ENCODE measurements at regions not wholly inside any gene's neighbourhood (a gene's known extent, or its start where the extent isn't known, plus 50 kb on each side); places are given as distances from the start of the nearest gene placed in this dataset.

- TF ChIP-seq, protein P1, sequence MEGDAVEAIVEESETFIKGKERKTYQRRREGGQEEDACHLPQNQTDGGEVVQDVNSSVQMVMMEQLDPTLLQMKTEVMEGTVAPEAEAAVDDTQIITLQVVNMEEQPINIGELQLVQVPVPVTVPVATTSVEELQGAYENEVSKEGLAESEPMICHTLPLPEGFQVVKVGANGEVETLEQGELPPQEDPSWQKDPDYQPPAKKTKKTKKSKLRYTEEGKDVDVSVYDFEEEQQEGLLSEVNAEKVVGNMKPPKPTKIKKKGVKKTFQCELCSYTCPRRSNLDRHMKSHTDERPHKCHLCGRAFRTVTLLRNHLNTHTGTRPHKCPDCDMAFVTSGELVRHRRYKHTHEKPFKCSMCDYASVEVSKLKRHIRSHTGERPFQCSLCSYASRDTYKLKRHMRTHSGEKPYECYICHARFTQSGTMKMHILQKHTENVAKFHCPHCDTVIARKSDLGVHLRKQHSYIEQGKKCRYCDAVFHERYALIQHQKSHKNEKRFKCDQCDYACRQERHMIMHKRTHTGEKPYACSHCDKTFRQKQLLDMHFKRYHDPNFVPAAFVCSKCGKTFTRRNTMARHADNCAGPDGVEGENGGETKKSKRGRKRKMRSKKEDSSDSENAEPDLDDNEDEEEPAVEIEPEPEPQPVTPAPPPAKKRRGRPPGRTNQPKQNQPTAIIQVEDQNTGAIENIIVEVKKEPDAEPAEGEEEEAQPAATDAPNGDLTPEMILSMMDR (IDR thresholded peaks at IDR 0.05; ENCODE audit: insufficient read depth, low read depth, low read length), result no peak
- TF ChIP-seq EZH2 (IDR thresholded peaks at IDR 0.05; ENCODE audit: insufficient read depth, low read length), result no peak
These were observed 70.6 kb upstream of the AUTS2 start for GRCh38 chr7:69527706-69528105.

Data from astrocyte (in vitro differentiated cells and primary cell).